Activated CD8-positive, alpha-beta memory T cell treated with anti-CD3 and anti-CD28 coated beads for 36 hours (primary cell): ENCODE measurements at regions not wholly inside any gene's neighbourhood (a gene's known extent, or its start where the extent isn't known, plus 50 kb on each side); places are given as distances from the start of the nearest gene placed in this dataset.

Source experiments
- CTCF ChIA-PET: fragments of 350-600 bp; sonication (Branson Sonifier 250); formaldehyde crosslinking; loops from one replicate; lab custom pipeline; 2021; ENCODE audit warnings: antibody characterized with exemption; lab: Charles Lee
- POLR2A ChIA-PET: fragments of 350-600 bp; sonication (Branson Sonifier 250); formaldehyde crosslinking; loops from one replicate; lab custom pipeline; 2021; ENCODE audit warnings: antibody characterized with exemption; lab: Charles Lee

GRCh38 chr18:54030434-54030833, 194.0 kb downstream of the MBD2 start:
- ChIA-PET POLR2A (no interaction called here), CTCF (no interaction called here)

GRCh38 chr18:54023471-54023870, 201.0 kb downstream of the MBD2 start:
- ChIA-PET CTCF (no interaction called here), POLR2A (no interaction called here)

DNA sequence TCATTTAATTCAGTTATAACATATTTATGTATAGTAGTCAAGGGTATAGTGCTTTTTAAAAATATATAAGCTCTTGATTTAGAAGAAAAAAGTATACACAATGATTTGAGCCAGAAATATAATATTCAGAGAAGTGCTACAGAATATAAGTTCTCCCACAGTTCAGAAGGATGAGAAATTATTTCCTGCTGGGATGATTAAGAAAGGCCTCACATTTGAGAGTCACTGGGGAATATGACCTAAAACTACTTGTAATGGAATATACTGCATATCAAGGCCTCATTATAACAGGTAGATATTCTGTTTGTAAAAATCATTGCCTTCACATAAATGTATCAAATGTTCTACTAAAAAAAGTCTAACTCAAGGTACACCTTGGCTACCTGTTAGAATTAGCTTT, 203.5 kb downstream of the MBD2 start:
- POLR2A ChIA-PET, result no interaction called here
- CTCF ChIA-PET, result no interaction called here

DNA sequence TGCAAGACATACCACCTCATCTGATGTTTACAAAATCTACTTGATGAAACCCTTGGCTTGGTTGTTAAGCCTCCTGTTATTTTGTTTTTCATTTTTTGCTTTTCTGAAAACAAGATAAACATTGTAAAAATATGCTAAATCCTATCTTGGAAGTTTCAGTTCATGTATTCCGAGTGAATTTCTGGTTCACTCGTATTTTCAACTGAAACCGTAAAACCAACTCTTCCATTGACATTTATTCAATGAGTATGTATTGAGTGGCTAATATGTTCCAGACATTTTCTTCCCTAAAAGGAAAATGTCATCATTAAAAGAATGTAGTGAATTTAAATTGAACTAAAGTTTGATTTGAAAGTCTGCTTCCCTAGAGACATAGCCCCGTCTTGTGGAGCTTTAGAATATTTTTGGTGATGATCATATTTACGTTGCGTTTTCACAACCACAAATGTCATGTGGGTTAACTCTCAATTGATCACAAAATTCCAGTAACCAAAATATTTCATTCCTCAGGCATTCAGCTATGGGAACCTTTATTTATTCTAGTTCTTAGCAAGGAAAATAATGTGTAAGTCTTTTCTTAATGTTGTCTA, 204.2 kb downstream of the MBD2 start:
- POLR2A ChIA-PET, result no interaction called here
- CTCF ChIA-PET, result no interaction called here

- CTCF ChIA-PET, result no interaction called here
- POLR2A ChIA-PET, result no interaction called here
Measured at GRCh38 chr18:54019641-54020040, 204.8 kb downstream of the MBD2 start.

DNA sequence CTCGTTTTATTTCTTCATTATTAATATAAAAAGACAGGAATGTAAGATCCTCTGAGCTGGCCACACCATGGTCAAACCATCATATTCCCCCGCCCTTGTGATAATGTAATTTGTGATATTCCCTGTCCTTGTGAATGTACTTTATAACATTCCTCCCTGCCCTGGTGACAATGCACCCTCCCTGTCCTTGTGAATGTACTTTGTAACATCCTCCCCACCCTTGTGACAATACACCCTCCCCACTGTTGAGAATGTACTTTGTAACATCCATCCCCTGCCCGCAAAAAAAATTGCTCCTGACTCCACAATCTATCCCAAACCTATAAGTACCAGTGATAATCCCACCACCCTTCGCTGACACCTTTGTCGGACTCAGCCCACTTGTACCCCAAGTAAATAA, 211.0 kb downstream of the MBD2 start:
- ChIA-PET CTCF (no interaction called here), POLR2A (no interaction called here)

DNA sequence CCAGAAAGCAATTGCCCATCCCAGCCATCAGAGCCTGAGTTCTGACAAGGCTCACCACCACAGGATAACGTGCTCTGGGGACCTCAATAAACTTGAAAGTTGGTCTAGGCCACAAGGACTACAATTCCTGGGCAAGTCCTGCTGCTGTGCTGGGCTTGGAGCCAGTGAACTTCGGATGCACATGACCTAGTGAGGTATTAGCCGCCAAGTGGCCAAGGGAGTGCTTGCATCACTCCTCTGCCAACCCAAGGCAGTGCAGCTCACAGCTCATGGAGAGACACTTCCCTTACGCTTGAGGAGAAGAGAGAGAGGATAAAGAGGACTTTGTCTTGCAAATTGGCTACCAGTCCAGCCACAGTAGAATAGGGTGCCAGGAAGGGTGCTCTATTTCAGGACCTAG, 219.6 kb downstream of the MBD2 start:
- ChIA-PET CTCF (no interaction called here), POLR2A (no interaction called here)

DNA sequence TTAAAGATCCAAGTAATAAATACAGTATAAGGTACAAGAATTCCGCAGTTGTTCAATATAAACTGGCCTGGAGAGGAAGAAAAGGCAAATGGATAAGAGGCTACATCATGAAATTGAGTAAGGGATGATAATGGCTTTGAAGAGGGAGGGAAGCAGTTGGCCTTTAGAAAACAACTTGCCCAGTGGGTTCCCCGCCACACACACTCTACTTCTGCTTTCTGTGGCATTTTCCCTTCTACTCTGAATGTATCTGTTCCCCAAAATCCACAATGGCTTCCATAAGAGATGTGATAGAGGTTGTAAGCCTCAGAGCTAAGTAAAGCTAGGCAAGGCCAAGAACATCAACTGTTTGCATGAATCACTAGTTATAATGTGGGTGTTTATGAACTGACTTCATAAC, 221.3 kb downstream of the MBD2 start:
- ChIA-PET POLR2A (no interaction called here), CTCF (no interaction called here)

- ChIA-PET POLR2A (no interaction called here), CTCF (no interaction called here)
Measured at GRCh38 chr18:53997064-53997463, 227.4 kb downstream of the MBD2 start.

- POLR2A ChIA-PET, result no interaction called here
- CTCF ChIA-PET, result no interaction called here
Measured at GRCh38 chr18:53994016-53994415, 230.5 kb downstream of the MBD2 start.

GRCh38 chr18:53991805-53992204, 232.7 kb downstream of the MBD2 start:
- ChIA-PET POLR2A (no interaction called here), CTCF (no interaction called here)

- ChIA-PET CTCF (no interaction called here), POLR2A (no interaction called here)
Measured at GRCh38 chr18:53991202-53991601, 233.3 kb downstream of the MBD2 start.

- ChIA-PET CTCF (no interaction called here), POLR2A (no interaction called here)
Measured at GRCh38 chr18:53990485-53990884, 234.0 kb downstream of the MBD2 start.

GRCh38 chr18:53984021-53984420, 240.4 kb downstream of the MBD2 start:
- ChIA-PET CTCF (no interaction called here), POLR2A (no interaction called here)

DNA sequence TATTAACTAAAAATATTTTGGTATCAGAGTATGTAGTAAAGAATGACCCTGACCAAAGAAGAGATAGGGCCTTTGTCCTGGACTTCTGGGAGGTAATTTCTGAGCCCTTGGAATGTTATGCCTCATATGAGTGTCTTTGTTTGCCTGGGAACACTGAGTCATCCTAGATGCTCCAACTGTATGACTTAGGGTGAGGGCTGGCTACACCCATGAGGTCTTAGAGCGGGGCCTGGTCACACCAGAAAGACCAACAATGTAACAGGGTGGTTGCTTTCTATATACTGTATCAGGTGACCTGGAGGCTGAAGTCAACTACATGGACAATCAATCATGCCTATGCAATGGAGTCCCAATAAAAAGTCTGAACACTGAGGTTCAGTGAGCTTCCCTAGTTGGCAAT, 253.1 kb downstream of the MBD2 start:
- ChIA-PET POLR2A (no interaction called here), CTCF (no interaction called here)

- POLR2A ChIA-PET, result no interaction called here
- CTCF ChIA-PET, result no interaction called here
Measured at GRCh38 chr18:53952700-53953099, 271.8 kb downstream of the MBD2 start.

GRCh38 chr18:53950545-53950944, 273.9 kb downstream of the MBD2 start:
- CTCF ChIA-PET, result no interaction called here
- POLR2A ChIA-PET, result no interaction called here

- ChIA-PET CTCF (no interaction called here), POLR2A (no interaction called here)
Measured at GRCh38 chr18:53948991-53949390, 275.5 kb downstream of the MBD2 start.

DNA sequence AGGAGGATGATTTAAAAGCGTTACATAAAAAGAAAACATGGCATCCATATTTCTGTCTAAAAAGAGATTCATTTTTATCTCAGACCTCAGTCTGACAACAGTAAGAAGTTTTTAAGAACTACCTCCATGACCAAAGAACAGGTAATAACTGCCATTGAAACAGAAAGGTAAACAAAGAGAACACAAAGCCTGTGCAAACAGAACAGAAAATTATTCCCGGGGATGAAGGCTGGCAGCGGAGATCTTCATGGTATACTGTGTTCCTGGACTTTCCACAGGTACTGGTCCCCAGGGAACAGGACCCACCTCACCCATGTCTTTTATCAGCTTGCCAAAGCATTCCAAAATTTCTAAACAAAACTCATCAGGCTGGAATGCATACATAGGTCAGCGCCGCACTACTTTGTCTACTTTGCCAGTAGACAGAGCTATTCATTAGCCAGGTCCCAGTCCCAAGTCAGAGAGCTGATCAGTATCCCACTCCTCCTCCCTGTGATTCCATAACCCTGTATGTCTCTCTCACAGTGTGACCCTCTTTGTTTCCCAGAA, 277.3 kb downstream of the MBD2 start:
- ChIA-PET CTCF (no interaction called here), POLR2A (no interaction called here)

DNA sequence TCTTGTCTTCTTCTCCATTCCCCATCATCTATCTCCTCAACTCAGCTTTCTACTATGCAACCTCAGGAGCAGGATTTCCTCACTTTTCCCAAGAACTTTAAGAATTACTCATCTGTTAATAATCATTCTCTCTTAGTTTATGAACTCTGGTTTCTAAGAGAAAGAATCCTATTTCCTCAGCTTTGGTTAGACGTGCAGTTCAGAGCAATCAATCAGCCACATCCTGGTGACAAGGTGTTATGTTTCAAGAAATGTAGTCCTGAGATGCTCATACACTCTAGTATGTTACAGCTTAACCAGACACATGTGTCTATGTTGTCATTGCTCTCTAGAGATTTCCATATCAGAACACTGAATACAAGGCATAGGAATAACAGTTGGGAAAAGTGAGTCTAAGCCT, 277.9 kb downstream of the MBD2 start:
- ChIA-PET POLR2A (no interaction called here), CTCF (no interaction called here)

DNA sequence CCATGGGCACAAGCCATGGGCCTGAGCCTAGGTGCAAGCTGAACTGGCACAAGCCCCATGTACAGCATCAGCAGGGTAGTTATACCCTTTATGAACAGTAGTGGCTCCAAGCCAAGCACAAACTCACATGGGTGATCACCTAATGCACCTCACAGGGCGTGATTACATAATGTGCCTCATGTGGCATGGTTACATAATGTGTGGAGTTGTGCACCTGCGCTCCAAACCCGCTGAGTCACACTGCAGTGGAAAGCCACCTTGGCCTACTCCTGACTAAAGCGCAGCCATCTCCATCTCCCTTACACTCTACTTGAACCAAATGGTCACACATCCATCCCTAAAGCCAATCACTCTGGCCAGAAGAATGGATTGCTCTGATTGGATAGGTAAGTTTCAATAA, 279.7 kb downstream of the MBD2 start:
- POLR2A ChIA-PET, result no interaction called here
- CTCF ChIA-PET, result no interaction called here

GRCh38 chr18:53943326-53943860, 281.1 kb downstream of the MBD2 start:
- CTCF ChIA-PET, result no interaction called here
- POLR2A ChIA-PET, result no interaction called here
